Heart right ventricle (tissue), 16 donors: ENCODE measurements at regions not wholly inside any gene's neighbourhood (a gene's known extent, or its start where the extent isn't known, plus 50 kb on each side); places are given as distances from the start of the nearest gene placed in this dataset.

Experiments
- ATAC-seq, 8 donors: fragments of 200-7000 bp; cut with Tn5 transposase; one replicate each; pipeline ENCODE4 v1.9.1; 2020; ENCODE audit warnings: mild to moderate bottlenecking in 8 of 8, moderate library complexity in 8 of 8, moderate number of reproducible peaks in 1 of 8
- DNase-seq, 2 donors: peaks; one replicate each; pipeline ENCODE4 v3.0.0-alpha.2; 2020
- H3K27ac ChIP-seq, 10 donors: fragments of 200-600 bp; sonication (generic) in 2 of 10; one replicate each; pipeline versions ENCODE4 v1.5.0 to v1.8.0; 2020 to 2022; ENCODE audit warnings: mild to moderate bottlenecking in 3 of 10
- H3K27me3 ChIP-seq, 7 donors: fragments of 200-600 bp; one replicate each; pipeline ENCODE4 v1.8.0; 2021 to 2022; ENCODE audit warnings: mild to moderate bottlenecking in 2 of 7
- H3K36me3 ChIP-seq, 9 donors: fragments of 200-600 bp; sonication (generic) in 1 of 9; one replicate each; pipeline versions ENCODE4 v1.5.0 to v1.8.0; 2020 to 2022; ENCODE audit warnings: mild to moderate bottlenecking in 2 of 9
- H3K4me1 ChIP-seq, 9 donors: fragments of 200-600 bp; sonication (generic) in 1 of 9; one replicate each; pipeline versions ENCODE4 v1.5.0 to v1.8.0; 2020 to 2022; ENCODE audit warnings: mild to moderate bottlenecking in 4 of 9
- H3K4me3 ChIP-seq, 10 donors: fragments of 200-600 bp; sonication (generic) in 2 of 10; one replicate each; pipeline versions ENCODE4 v1.5.0 to v1.8.0; 2020 to 2022; ENCODE audit warnings: mild to moderate bottlenecking in 7 of 10, moderate library complexity in 2 of 10
- H3K9me3 ChIP-seq, 11 donors: fragments of 200-600 bp in 10 of 11; sonication (generic) in 2 of 11; one replicate each; pipeline versions ENCODE4 v1.5.0 to v1.8.0; 2013 to 2022; ENCODE audit warnings: mild to moderate bottlenecking in 2 of 11, control low read depth in 1 of 11, moderate library complexity in 1 of 11
- CTCF ChIP-seq, 9 donors: fragments of 200-600 bp; sonication (generic) in 2 of 9; IDR thresholded peaks; one replicate each; pipeline versions ENCODE4 v1.5.0 to v1.8.0; 2021 to 2022; ENCODE audit warnings: antibody characterized with exemption in 9 of 9, mild to moderate bottlenecking in 5 of 9, moderate library complexity in 1 of 9
- WGBS, 2 donors: extraction: QIAGEN DNeasy Blood & Tissue Kit; methylation state at CpG; one replicate each; pipeline ENCODE4 v1.1.7; 2013; ENCODE audit warnings: inconsistent platforms in 1 of 2; 5-methylcytosine and 5-hydroxymethylcytosine counted together
- intact Hi-C, 10 donors: fragments of 100-400 bp; cut with DNase I; formaldehyde crosslinking; loops; one replicate each; pipeline versions ENCODE4 v1.11.1 to v1.14.2; 2022
- donor health status: Arrhythmogenic right ventricular cardiomyopathy.
- donor health status: ischemic (EF 13 %, LVEDD 7.1; RV severe dilation, severe dysfunction).
- donor health status: healthy with polysubstance abuse.
- donor health status: DM: no; HTN: yes; CAD: no.
- donor health status: DM: no; HTN: no; CAD: no.
- donor health status: ischemic (EF 25% LVEDD 6.9; RV normal size, moderate dysfunction).
- donor health status: ischemic (EF 25% LVEDD 5.7; RV mildly dilated, moderate dysfunction).
- donor health status: healthy.
- donor health status: DM: yes; HTN: yes; CAD: no.
- donor health status: Ischemic cardiomyopathy.
- donor health status: ischemic (EF 35%, LVEDD 5.7; RV mildly dilated, moderate dysfunction).
- donor health status: nonischemic (EF 11% LVEDD 7.7; RV severe dilation, severe dysfunction).
- donor health status: DM: yes; HTN: yes; CAD: no.
- donor health status: PGD.
- donor health status: ischemic (EF 29% LVEDD 5.4; RV normal size, mild dysfunction).
- donor health status: nonischemic (EF 23%, LVEDD 6.1; RV moderate dilation, normal function).

GRCh38 chr6:43944908-43945767 is 175.1 kb downstream of the VEGFA start:
- Histone ChIP-seq H3K36me3 (no peaks in the 10 kb centered on the region), H3K4me1 (peaks cover 0 to 11% (median 0%) of the 10 kb centered on the region in 9 donors), H3K9me3 (peaks cover 0 to 19% (median 10%) of the 10 kb centered on the region in 11 donors), H3K4me3 (no peak overlapping the region), H3K27ac (no peak overlapping the region), H3K27me3 (no peaks in the 10 kb centered on the region)
- intact Hi-C loops = loop anchor here in 1 of 10 donors (5.0 kb wide), 1 partner anchor 88 kb away; no protein-coding TSS in a partner anchor
- DNase-seq (no peak), ATAC-seq (no peak)
- TF ChIP-seq CTCF (IDR thresholded peaks at IDR 0.05) = no peak
- 78 to 85% methylated on average over 2 of the region's 2 CpGs for WGBS, 2 donors

GRCh38 chr6:43943781-43944250 is 173.8 kb downstream of the VEGFA start:
- Histone ChIP-seq H3K27me3 (no peaks in the 10 kb centered on the region), H3K9me3 (peaks cover 0 to 19% (median 10%) of the 10 kb centered on the region in 11 donors), H3K4me1 (peaks cover 0 to 9% (median 0%) of the 10 kb centered on the region in 9 donors), H3K36me3 (no peaks in the 10 kb centered on the region), H3K4me3 (no peak overlapping the region), H3K27ac (no peak overlapping the region)
- TF ChIP-seq CTCF (IDR thresholded peaks at IDR 0.05) = no peak
- intact Hi-C loops = no loop called here
- 69 to 80% methylated on average over 6 of the region's 6 CpGs for WGBS, 2 donors
- DNase-seq (no peak), ATAC-seq (peak in 4 of 8 donors; percentile 13 to 63 (median 42))

- no peaks in the 10 kb centered on the region for H3K36me3 ChIP-seq
- DNase-seq (no peak), ATAC-seq (no peak)
- intact Hi-C loops = no loop called here
- H3K4me1 ChIP-seq = peaks cover 0 to 5% (median 0%) of the 10 kb centered on the region in 9 donors
- 95 to 96% methylated on average over 5 of the region's 5 CpGs for WGBS, 2 donors
- peaks cover 0 to 19% (median 10%) of the 10 kb centered on the region in 11 donors for H3K9me3 ChIP-seq
- no peak overlapping the region for H3K27ac ChIP-seq
- no peaks in the 10 kb centered on the region for H3K27me3 ChIP-seq
- no peak overlapping the region for H3K4me3 ChIP-seq
- TF ChIP-seq CTCF (IDR thresholded peaks at IDR 0.05) = no peak
These were observed 173.2 kb downstream of the VEGFA start for GRCh38 chr6:43943099-43943766.

GRCh38 chr6:43942616-43943015 is 172.6 kb downstream of the VEGFA start:
- intact Hi-C loops = no loop called here
- Histone ChIP-seq H3K27me3 (no peaks in the 10 kb centered on the region), H3K27ac (no peak overlapping the region), H3K4me3 (no peak overlapping the region), H3K36me3 (no peaks in the 10 kb centered on the region), H3K4me1 (peaks cover 0 to 9% (median 0%) of the 10 kb centered on the region in 9 donors), H3K9me3 (peaks cover 0 to 19% (median 10%) of the 10 kb centered on the region in 11 donors)
- WGBS, 2 donors = 91 to 93% methylated on average over 3 of the region's 3 CpGs
- ATAC-seq (no peak), DNase-seq (no peak)
- no peak for TF ChIP-seq CTCF (IDR thresholded peaks at IDR 0.05)
